ENCODE measurements at regions not wholly inside any gene's neighbourhood (a gene's known extent, or its start where the extent isn't known, plus 50 kb on each side); places are given as distances from the start of the nearest gene placed in this dataset.

GRCh38 chr17:14699574-14700185, 398.8 kb downstream of the HS3ST3B1 start:
- no peaks in the 10 kb centered on the region for H3K36me3 ChIP-seq
- no peaks in the 10 kb centered on the region for H3K27me3 ChIP-seq
- H3K27ac ChIP-seq, result no peak overlapping the region
- TF ChIP-seq CTCF (IDR thresholded peaks at IDR 0.05), result no peak
- H3K4me1 ChIP-seq, result no peaks in the 10 kb centered on the region
- H3K9me3 ChIP-seq, result no peaks in the 10 kb centered on the region
- no peak overlapping the region for H3K4me3 ChIP-seq
- intact Hi-C loops (cut with DNase I), result no loop called here
- no peak for DNase-seq (ENCODE audit: low spot score in 2 of 2)

GRCh38 chr17:14693382-14693781, 392.5 kb downstream of the HS3ST3B1 start:
- no peak for TF ChIP-seq CTCF (IDR thresholded peaks at IDR 0.05)
- H3K36me3 ChIP-seq, result no peaks in the 10 kb centered on the region
- H3K4me1 ChIP-seq, result no peaks in the 10 kb centered on the region
- no peak overlapping the region for H3K4me3 ChIP-seq
- no peak for DNase-seq (ENCODE audit: low spot score in 2 of 2)
- intact Hi-C loops (cut with DNase I), result no loop called here
- H3K9me3 ChIP-seq, result no peaks in the 10 kb centered on the region
- no peak overlapping the region for H3K27ac ChIP-seq
- H3K27me3 ChIP-seq, result no peaks in the 10 kb centered on the region

GRCh38 chr17:14690704-14691103, 389.8 kb downstream of the HS3ST3B1 start:
- H3K27ac ChIP-seq, result no peak overlapping the region
- no peak overlapping the region for H3K4me3 ChIP-seq
- TF ChIP-seq CTCF (IDR thresholded peaks at IDR 0.05), result no peak
- H3K9me3 ChIP-seq, result no peaks in the 10 kb centered on the region
- no peaks in the 10 kb centered on the region for H3K27me3 ChIP-seq
- intact Hi-C loops (cut with DNase I), result no loop called here
- H3K4me1 ChIP-seq, result no peaks in the 10 kb centered on the region
- no peak for DNase-seq (ENCODE audit: low spot score in 2 of 2)
- no peaks in the 10 kb centered on the region for H3K36me3 ChIP-seq

GRCh38 chr17:14688134-14688533, 387.3 kb downstream of the HS3ST3B1 start:
- H3K36me3 ChIP-seq, result no peaks in the 10 kb centered on the region
- no peak for TF ChIP-seq CTCF (IDR thresholded peaks at IDR 0.05)
- H3K4me3 ChIP-seq, result no peak overlapping the region
- H3K27me3 ChIP-seq, result no peaks in the 10 kb centered on the region
- intact Hi-C loops (cut with DNase I), result no loop called here
- no peak overlapping the region for H3K27ac ChIP-seq
- no peak for DNase-seq (ENCODE audit: low spot score in 2 of 2)
- no peaks in the 10 kb centered on the region for H3K4me1 ChIP-seq
- no peaks in the 10 kb centered on the region for H3K9me3 ChIP-seq

- TF ChIP-seq CTCF (IDR thresholded peaks at IDR 0.05), result no peak
- no peak for DNase-seq (ENCODE audit: low spot score in 2 of 2)
- H3K4me3 ChIP-seq, result no peak overlapping the region
- no peaks in the 10 kb centered on the region for H3K4me1 ChIP-seq
- no peaks in the 10 kb centered on the region for H3K9me3 ChIP-seq
- no peaks in the 10 kb centered on the region for H3K27me3 ChIP-seq
- intact Hi-C loops (cut with DNase I), result no loop called here
- no peaks in the 10 kb centered on the region for H3K36me3 ChIP-seq
- no peak overlapping the region for H3K27ac ChIP-seq
Measured at GRCh38 chr17:14672830-14673229, 371.9 kb downstream of the HS3ST3B1 start.

GRCh38 chr17:14670861-14671260, 370.0 kb downstream of the HS3ST3B1 start:
- H3K4me1 ChIP-seq, result no peaks in the 10 kb centered on the region
- no peak overlapping the region for H3K4me3 ChIP-seq
- intact Hi-C loops (cut with DNase I), result no loop called here
- no peak overlapping the region for H3K27ac ChIP-seq
- H3K36me3 ChIP-seq, result no peaks in the 10 kb centered on the region
- TF ChIP-seq CTCF (IDR thresholded peaks at IDR 0.05), result no peak
- no peaks in the 10 kb centered on the region for H3K9me3 ChIP-seq
- no peaks in the 10 kb centered on the region for H3K27me3 ChIP-seq
- no peak for DNase-seq (ENCODE audit: low spot score in 2 of 2)

Data from ascending aorta (tissue), 2 donors.